SU-DHL-6 (cell line): ENCODE measurements at regions not wholly inside any gene's neighbourhood (a gene's known extent, or its start where the extent isn't known, plus 50 kb on each side); places are given as distances from the start of the nearest gene placed in this dataset.

Source experiments
- H2AFZ ChIP-seq: fragments of 200-600 bp; sonication (generic); 2 replicates; pipeline ENCODE4 v1.6.1; 2014; ENCODE audit warnings: low read depth, mild to moderate bottlenecking, moderate library complexity, mixed read lengths, antibody characterized with exemption, low read length; ENCODE audit not compliant: severe bottlenecking
- H3F3A ChIP-seq: fragments of 200-600 bp; shearing (Covaris generic); 2 replicates; pipeline ENCODE4 v1.6.0; 2016; ENCODE audit warnings: antibody characterized with exemption, mild to moderate bottlenecking; ENCODE audit not compliant: insufficient read depth
- H3K27ac ChIP-seq: fragments of 200-600 bp; sonication (generic); 2 replicates; pipeline ENCODE4 v1.5.1; 2016; ENCODE audit warnings: low read depth, mild to moderate bottlenecking, low read length, moderate library complexity, mixed read lengths
- H3K27me3 ChIP-seq: fragments of 200-600 bp; sonication (generic), shearing (Covaris generic); 2 replicates; pipeline ENCODE4 v1.6.0; 2014; ENCODE audit warnings: mild to moderate bottlenecking, low read length
- H3K36me3 ChIP-seq: fragments of 200-600 bp; sonication (generic); 2 replicates; pipeline ENCODE4 v1.6.1; 2014; ENCODE audit warnings: mild to moderate bottlenecking, low read length, mixed read lengths
- H3K4me2 ChIP-seq: fragments of 300-600, 200-600 bp; shearing (Covaris generic), sonication (generic); 2 replicates; pipeline ENCODE4 v1.6.0; 2014; ENCODE audit warnings: low read length, low read depth, mild to moderate bottlenecking; ENCODE audit not compliant: poor library complexity, severe bottlenecking
- H3K4me3 ChIP-seq: fragments of 200-600 bp; sonication (generic); 2 replicates; pipeline ENCODE4 v1.5.1; 2014; ENCODE audit warnings: antibody characterized with exemption, low read length, mild to moderate bottlenecking, mixed read lengths; ENCODE audit not compliant: insufficient read depth, poor library complexity, severe bottlenecking
- H3K79me2 ChIP-seq: fragments of 200-600 bp; sonication (generic); 2 replicates; pipeline ENCODE4 v1.6.1; 2014; ENCODE audit warnings: mild to moderate bottlenecking, low read length, moderate library complexity; ENCODE audit not compliant: insufficient read depth
- H3K9ac ChIP-seq: fragments of 200-600 bp; sonication (generic); 2 replicates; pipeline ENCODE4 v1.7.0; 2014; ENCODE audit warnings: mild to moderate bottlenecking, low read length
- H3K9me2 ChIP-seq: fragments of 200-600 bp; sonication (generic); replicated peaks from 2 replicates; pipeline ENCODE4 v1.6.1; 2014; ENCODE audit warnings: low read length; ENCODE audit not compliant: insufficient read depth
- H3K9me3 ChIP-seq: fragments of 200-600 bp; sonication (generic); 2 replicates; pipeline ENCODE4 v1.6.1; 2014; ENCODE audit warnings: low read length, mixed read lengths; ENCODE audit not compliant: insufficient read depth
- H4K20me1 ChIP-seq: fragments of 200-600 bp; sonication (generic); 2 replicates; pipeline ENCODE4 v1.6.1; 2014; ENCODE audit warnings: low read depth, mild to moderate bottlenecking, antibody characterized with exemption, low read length, moderate library complexity, mixed read lengths
- EZH2phosphoT487 ChIP-seq: fragments of 200-600 bp; sonication (generic), shearing (Covaris generic); conservative IDR thresholded peaks from 2 replicates; pipeline ENCODE4 v1.6.1; 2018; ENCODE audit warnings: mild to moderate bottlenecking, antibody characterized with exemption, low read length, moderate library complexity, mixed read lengths
- TF ChIP-seq, protein P1 (sequence below): fragments of 200-600 bp; sonication (generic); IDR thresholded peaks from one replicate; pipeline ENCODE4 v1.5.1; 2017; ENCODE audit warnings: antibody characterized with exemption, mild to moderate bottlenecking, low read length, moderate library complexity; ENCODE audit not compliant: insufficient read depth, poor library complexity, severe bottlenecking

DNA sequence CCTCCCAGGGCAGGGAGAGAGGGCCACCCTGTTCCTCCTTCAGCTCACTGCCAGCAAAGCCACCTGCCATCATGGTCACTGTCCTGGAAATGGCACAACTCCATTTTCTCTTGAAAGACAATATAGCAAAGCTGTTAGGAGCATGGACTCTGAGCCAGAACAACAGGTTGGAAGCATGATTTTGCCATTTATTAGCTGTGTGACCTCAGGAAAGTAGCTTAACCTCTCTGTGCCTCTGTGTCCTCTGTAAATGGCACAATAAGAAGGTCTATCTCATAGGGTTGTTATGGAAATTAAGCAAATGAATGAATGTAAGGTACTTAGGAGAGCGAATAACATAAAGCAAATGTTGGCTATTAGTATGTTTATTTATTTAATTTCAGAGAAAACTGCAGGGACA, 730.4 kb upstream of the ID2 start:
- H3F3A ChIP-seq = no peaks in the 10 kb centered on the region
- H3K4me3 ChIP-seq = no peak overlapping the region
- no peaks in the 10 kb centered on the region for H3K79me2 ChIP-seq
- TF ChIP-seq, protein P1, sequence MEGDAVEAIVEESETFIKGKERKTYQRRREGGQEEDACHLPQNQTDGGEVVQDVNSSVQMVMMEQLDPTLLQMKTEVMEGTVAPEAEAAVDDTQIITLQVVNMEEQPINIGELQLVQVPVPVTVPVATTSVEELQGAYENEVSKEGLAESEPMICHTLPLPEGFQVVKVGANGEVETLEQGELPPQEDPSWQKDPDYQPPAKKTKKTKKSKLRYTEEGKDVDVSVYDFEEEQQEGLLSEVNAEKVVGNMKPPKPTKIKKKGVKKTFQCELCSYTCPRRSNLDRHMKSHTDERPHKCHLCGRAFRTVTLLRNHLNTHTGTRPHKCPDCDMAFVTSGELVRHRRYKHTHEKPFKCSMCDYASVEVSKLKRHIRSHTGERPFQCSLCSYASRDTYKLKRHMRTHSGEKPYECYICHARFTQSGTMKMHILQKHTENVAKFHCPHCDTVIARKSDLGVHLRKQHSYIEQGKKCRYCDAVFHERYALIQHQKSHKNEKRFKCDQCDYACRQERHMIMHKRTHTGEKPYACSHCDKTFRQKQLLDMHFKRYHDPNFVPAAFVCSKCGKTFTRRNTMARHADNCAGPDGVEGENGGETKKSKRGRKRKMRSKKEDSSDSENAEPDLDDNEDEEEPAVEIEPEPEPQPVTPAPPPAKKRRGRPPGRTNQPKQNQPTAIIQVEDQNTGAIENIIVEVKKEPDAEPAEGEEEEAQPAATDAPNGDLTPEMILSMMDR = no peak
- no peak for TF ChIP-seq EZH2phosphoT487
- H3K9ac ChIP-seq = no peak overlapping the region
- no peak overlapping the region for H2AFZ ChIP-seq
- H3K9me2 ChIP-seq = no peaks in the 10 kb centered on the region
- H3K4me2 ChIP-seq = no peak overlapping the region
- no peaks in the 10 kb centered on the region for H3K27me3 ChIP-seq
- no peaks in the 10 kb centered on the region for H3K9me3 ChIP-seq
- H3K36me3 ChIP-seq = no peaks in the 10 kb centered on the region
- H3K27ac ChIP-seq = no peak overlapping the region
- no peaks in the 10 kb centered on the region for H4K20me1 ChIP-seq

DNA sequence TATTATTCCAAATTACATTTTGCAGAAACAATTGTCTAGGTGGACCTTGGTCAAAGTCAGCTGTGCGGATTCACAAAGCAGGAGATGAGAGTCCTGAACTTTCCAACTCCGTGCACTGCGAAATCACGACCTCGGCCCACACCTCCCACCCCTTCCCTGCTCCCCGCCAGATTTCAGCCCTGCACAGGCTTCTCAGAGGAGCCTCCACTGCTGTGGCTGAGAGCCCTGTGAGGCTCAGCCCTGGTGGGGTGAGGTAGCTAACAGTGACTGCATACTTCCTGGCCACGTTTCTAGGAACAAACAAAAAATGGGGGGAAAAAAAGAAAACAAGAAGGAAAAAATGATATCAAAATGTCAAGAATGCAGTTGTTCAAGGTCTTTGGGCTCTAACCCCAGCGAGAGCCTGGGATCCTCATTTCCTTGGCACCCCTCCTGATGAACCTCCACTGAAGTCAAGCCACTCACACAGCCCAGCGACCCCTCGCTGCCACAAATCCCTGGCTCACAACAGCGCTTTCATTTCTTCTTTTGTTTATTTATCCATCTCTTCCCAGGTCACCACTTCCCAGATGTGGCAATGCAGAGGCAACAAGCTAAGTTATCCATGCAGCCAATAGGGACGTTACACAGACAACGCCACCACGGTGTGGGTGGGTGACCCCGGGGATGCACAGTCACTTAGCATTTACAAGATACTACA, 729.7 kb upstream of the ID2 start:
- Histone ChIP-seq H3K27me3 (no peaks in the 10 kb centered on the region), H2AFZ (no peak overlapping the region), H3K27ac (no peak overlapping the region)

DNA sequence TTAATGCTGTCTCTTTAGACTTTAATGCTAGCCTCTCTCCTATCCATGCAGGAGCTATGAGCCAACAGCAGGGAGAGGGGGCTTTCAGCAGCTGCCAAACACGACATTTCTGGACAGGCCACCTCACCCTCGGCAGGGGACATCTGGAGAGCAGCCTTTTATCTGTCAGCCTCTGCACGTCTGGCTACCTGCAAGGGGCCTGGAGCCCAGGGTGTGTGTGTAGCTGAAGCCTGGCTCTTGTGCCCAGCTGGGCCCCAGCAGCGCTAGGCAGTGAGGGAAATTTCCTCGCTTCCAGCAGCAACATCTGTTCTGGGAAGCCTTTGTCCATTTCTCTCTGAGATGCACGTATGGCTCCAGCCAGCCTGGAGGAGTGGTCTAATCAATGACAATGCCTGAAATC, 728.7 kb upstream of the ID2 start:
- no peaks in the 10 kb centered on the region for H4K20me1 ChIP-seq
- H3K4me3 ChIP-seq = no peak overlapping the region
- no peaks in the 10 kb centered on the region for H3K9me3 ChIP-seq
- no peaks in the 10 kb centered on the region for H3K27me3 ChIP-seq
- H3K27ac ChIP-seq = no peak overlapping the region
- H3K79me2 ChIP-seq = no peaks in the 10 kb centered on the region
- no peaks in the 10 kb centered on the region for H3F3A ChIP-seq
- H3K36me3 ChIP-seq = no peaks in the 10 kb centered on the region
- H3K4me2 ChIP-seq = no peak overlapping the region
- no peak for TF ChIP-seq EZH2phosphoT487
- TF ChIP-seq, protein P1 = no peak
- no peak overlapping the region for H2AFZ ChIP-seq
- no peaks in the 10 kb centered on the region for H3K9me2 ChIP-seq
- H3K9ac ChIP-seq = no peak overlapping the region

More for the DNA sequence above, 729.7 kb upstream of the ID2 start:
- H3K36me3 ChIP-seq = no peaks in the 10 kb centered on the region
- no peaks in the 10 kb centered on the region for H3K79me2 ChIP-seq
- TF ChIP-seq, protein P1 = no peak
- TF ChIP-seq EZH2phosphoT487 = no peak
- no peaks in the 10 kb centered on the region for H3F3A ChIP-seq
- no peak overlapping the region for H3K9ac ChIP-seq
- no peaks in the 10 kb centered on the region for H3K9me2 ChIP-seq
- H3K4me2 ChIP-seq = no peak overlapping the region
- no peaks in the 10 kb centered on the region for H4K20me1 ChIP-seq
- no peak overlapping the region for H3K4me3 ChIP-seq
- H3K9me3 ChIP-seq = no peaks in the 10 kb centered on the region
